GM19324 (cell line): ENCODE measurements at regions not wholly inside any gene's neighbourhood (a gene's known extent, or its start where the extent isn't known, plus 50 kb on each side); places are given as distances from the start of the nearest gene placed in this dataset.
"Not testable (repeated sequence)": the region's sequence is repeated elsewhere in the genome, so short reads cannot be mapped to it uniquely, and the experiment has no call there.

ENCODE experiments used
- ATAC-seq: cut with Tn5 transposase; IDR thresholded peaks from one replicate; pipeline ENCODE4 v1.9.1; 2021; ENCODE audit warnings: mild to moderate bottlenecking, moderate library complexity; ENCODE audit not compliant: unreplicated experiment, low FRiP score

DNA sequence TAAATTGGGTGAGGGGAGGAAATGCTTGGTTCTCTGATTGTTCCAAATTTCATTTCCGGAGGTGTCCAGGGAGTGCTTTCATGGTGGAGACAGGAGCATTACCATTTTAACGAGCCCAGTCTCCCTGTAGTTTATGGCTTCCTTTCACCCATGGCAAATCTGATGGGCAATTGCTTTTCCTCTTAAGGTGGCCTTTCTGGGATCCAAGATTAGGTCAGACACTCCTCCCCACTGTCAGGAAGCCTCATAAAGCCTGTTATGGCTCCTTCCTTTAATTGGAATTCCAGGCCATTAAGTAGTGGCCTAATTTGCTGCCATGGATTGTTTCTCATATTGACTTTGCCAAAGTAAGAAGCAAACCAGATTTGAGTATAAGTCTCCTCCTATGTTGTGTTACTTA lies 157.8 kb downstream of the PDCD6IP start:
- ATAC-seq = no peak

- ATAC-seq = no peak
Measured at GRCh38 chr3:33956776-33957175, 158.3 kb downstream of the PDCD6IP start.

GRCh38 chr3:33957176-33957575 lies 158.7 kb downstream of the PDCD6IP start:
- ATAC-seq = no peak

- ATAC-seq = no peak
Measured at GRCh38 chr3:33958661-33959060, 160.2 kb downstream of the PDCD6IP start.

DNA sequence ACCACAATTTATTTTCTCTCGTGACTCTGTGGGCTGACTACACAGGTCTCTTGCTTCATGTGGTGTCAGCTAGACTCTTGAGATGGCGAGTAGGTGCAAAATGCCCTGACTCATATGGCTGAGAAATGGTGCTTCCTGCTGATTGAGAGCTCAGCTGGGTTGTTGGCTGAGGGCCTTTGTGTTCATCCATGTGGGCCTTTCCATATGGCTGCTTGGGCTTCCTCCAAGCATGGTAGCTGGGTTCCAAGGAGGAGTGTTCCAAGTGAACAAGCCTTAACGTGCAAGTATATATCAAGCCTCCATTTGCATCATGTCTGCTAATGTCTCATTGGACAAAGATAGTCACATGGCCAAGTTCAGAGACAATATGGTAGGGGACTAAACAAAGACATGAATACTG lies 164.0 kb downstream of the PDCD6IP start:
- ATAC-seq = no peak

GRCh38 chr3:33970180-33970579 lies 171.8 kb downstream of the PDCD6IP start:
- not testable (repeated sequence) for ATAC-seq

DNA sequence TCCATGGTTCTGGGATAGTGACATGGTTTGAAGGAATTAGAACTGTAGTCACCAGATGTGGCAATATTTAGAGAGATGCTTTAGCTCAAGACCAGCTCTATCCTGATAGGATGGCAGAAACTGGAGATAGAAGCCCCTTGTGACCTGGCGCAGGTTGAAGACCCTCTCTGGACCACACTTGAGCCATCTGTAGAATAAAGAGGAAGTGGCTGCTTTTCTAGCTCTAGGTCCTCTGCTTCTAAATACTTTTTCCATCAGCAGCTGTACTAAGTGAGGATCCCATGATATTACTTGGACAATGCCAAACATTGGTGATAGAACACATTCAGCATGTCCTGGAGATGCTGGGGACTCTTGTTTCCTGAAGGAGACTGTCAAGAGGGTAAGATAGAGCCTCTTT lies 172.6 kb downstream of the PDCD6IP start:
- no peak for ATAC-seq

DNA sequence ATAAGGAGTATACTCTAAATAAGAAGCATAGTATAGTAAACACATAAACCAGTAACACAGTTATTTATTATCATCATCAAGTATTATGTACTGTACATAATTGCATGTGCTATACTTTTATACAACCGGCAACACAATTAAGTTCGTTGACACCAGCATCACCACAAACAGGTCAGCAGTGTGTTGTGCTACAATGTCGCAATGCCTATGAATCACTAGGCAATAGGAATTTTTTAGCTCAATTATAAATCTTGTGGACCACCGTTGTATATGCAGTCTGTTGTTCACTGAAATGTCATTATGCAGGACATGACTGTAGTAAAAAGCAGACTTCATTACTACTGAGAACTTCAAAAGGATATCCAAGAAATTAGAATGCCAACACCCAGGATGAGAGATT lies 177.0 kb downstream of the PDCD6IP start:
- ATAC-seq = no peak

DNA sequence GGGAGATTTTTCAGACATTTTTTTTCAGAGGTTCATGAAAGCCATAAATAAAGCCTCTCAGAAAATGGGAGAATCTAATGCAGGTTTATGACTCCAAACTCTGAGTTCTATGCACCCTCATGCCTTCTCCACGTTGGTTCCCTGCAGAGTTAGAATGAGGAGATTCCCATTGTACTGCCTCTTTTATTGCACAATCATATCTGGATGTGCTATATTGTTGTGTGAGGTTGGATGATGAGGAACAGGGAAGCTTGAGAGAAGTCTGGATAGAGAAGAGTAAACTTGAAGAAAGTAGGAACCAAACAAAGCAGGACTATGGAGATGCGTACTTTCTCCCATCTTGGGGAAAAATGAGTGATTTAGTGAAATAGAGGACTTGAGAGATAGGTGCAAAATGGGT lies 178.8 kb downstream of the PDCD6IP start:
- ATAC-seq = no peak

DNA sequence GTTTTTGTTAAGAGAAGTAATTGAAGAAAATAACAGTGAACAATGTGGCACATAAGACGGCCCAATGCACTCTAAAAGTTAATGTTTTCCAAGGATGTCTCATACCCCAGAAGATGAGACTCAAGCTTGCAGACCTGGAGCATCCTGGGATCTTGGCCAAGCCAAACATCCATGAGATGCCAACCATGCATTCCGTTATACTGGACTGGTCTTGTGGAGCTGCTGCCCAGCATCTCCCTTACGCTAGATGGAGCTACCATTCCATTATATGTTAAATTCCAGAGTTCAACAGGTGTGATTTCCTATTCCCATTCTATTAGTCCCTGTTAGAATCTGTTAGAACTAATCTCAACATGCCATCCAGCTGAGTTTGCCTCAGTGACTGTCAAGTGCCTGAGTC lies 181.8 kb downstream of the PDCD6IP start:
- no peak for ATAC-seq

DNA sequence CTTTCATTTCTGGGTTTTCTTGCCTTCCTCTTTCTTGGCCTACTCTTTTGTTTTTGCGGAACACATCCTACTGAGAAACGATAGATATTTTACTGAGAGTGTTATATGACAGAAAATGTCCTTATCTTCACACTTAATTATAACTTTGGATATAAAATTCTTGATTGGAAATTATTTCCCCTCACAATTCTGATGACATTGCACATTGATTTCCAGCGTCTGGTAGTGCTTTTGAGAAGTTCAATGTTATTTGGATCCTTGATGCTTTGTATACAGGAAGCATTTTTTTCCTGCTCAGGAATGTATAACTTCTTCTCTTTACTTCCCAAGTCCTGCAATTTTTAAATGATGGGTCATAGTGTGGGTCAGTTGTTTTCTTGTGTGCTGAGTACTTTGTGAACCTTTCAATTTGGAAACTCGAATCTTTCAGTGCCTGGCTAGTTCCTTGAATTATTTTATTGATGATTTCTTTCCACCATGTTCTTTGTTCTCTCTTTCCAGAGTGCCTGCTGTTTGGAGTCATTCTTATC lies 183.9 kb downstream of the PDCD6IP start:
- ATAC-seq = no peak

- not testable (repeated sequence) for ATAC-seq
Measured at GRCh38 chr3:33982949-33983348, 184.5 kb downstream of the PDCD6IP start.

DNA sequence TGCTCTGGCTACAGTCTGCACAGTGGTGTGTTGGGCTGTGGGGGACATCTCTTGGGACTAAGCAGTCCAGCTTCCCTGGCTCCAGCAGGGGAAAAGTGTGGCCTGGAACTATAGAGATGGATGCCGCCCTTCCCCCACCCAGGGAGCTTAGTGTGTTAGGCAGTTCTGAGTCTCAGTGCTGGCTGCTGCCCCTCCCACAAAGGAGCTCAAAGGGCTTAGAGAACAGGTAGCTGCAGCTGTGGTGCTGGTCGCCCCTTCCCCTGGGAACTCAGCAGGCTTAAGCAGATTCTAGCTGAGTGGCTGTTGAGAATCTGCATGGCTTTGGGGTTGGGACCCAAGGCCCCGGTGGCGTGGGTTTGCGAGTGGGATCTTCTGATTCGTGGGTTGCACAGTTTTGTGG lies 190.8 kb downstream of the PDCD6IP start:
- no peak for ATAC-seq

DNA sequence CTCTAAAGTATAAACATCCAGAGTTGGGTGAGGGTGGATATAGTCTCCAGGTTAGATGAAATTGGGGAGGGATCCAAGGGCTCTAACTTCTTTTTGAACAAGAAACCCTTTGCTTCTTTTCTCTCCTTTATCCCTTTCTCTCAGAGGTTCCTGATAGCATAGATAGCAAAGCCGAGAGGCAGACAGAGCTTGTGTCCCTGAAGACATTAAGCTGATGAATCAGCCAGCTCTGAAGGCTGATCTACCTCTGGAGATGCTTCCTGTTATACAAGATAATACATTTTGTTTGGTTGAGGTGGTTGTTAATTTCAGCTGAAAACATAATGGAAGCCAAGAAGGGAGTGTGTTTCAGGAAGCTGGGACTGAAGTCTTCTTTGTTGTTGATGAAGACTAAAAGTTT lies 193.2 kb downstream of the PDCD6IP start:
- no peak for ATAC-seq

- ATAC-seq = no peak
Measured at GRCh38 chr3:33993631-33994030, 195.2 kb downstream of the PDCD6IP start.

DNA sequence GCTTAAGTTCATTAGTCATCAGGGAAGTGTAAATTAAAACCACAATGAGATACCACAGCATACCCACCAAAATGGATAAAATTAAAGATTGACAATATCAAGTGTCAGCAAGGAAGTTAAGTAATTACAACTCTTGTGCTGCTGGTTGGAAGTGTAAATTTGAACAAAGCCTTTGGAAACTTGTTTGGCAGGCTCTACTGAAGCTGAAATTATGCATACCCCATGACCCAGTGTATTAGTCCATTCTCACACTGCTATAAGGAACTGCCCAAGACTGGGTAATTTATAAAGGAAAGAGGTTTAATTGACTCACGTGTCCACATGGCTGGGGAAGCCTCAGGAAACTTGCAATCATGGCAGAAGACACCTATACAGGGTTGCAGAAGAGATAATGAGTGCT lies 196.1 kb downstream of the PDCD6IP start:
- ATAC-seq = no peak

DNA sequence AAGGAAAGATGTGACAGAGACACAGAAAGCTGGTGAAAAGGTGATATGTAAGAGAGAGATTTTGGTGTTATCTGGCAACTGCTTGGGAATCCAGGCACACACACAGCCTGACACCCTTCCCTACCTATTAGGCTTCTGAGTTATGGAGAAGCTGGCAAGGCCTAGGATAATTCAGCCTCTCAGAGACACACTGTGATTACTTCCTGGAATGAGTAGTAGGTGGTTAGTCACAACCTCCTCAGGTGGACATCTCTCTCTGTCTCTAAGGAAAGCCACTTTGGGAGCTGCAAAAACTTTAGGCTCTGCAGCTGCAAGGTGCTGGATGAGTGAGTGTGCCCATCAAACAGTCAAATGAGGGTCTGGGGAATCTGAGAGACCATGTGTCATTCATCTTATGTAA lies 201.9 kb downstream of the PDCD6IP start:
- ATAC-seq = no peak

DNA sequence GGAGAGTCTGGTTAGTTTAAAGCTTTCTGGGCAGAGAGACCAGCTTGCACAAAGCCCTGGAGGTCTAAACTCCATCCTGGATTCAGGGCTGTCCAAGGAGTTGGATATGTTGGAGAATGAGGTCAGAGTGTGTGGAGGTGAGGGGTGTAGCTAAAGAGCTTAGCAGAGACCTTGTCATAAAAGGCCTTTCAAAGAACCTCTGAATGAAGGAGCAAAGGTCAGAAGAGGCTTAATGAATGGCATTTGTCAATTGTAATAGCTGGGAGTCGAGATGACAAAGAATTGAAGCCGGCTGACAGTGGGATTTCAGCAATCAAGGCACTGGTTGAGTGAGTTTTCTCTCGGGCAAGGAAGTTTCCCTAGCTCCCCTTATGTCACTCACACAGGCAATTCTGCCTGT lies 202.6 kb downstream of the PDCD6IP start:
- ATAC-seq = no peak

DNA sequence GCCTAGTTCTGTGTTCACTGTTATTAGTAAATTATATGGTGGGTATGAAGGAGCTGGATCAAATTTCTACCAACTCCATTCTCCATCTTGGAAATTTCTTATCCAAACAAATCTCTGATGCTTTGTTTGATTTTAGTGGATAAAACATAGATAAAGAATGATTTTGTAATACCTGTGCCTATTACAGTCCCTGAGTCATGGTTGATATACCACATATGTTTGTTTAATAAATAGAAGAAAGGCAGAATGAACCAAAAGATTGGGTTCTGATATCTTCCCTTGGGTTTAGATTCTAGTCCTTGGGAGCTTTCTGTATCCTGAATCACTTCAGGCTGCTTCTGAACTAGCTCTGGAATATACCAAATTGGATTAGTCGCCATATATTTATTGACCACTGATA lies 203.6 kb downstream of the PDCD6IP start:
- no peak for ATAC-seq

GRCh38 chr3:34002569-34003100 lies 204.2 kb downstream of the PDCD6IP start:
- ATAC-seq = no peak

DNA sequence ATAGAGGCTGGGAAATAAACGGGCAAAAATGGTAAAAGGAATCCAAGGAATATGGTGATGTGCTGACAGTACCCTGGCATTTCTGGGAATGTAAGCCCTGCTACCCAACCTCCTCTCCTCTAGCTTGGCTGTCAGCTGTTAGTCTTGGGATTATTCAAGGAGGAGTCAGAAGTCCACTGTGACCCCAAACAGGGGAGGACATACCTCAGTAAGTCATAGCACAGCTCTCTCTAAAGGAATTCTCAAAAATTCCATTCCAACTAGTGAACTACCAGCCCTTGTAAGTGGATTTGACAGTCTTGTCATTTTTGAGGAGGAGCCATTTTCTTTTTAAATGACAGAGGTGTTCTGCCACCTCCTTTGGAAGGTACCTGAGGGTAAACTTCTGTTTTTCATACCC lies 207.5 kb downstream of the PDCD6IP start:
- no peak for ATAC-seq

DNA sequence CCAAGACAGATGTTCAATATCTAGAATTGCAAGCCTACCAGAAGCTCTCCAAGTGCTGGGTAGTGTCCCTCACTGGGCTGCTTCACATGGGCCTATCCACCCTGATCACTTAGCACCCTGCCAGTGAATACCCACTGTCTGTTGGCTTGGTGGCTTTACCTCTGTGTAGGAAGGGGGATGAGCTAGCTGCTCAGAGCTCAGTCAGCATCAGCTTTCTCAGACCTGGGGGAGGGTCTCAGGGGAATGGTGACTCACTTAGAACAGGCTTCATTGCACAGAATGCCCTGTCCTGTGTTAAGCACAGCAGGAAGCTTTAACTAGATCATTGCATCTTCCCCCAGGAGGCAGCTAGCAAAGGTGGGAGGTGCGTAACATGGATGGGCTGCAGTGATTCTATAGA lies 209.8 kb downstream of the PDCD6IP start:
- ATAC-seq = no peak
